ENCODE measurements at regions not wholly inside any gene's neighbourhood (a gene's known extent, or its start where the extent isn't known, plus 50 kb on each side); places are given as distances from the start of the nearest gene placed in this dataset.

DNA sequence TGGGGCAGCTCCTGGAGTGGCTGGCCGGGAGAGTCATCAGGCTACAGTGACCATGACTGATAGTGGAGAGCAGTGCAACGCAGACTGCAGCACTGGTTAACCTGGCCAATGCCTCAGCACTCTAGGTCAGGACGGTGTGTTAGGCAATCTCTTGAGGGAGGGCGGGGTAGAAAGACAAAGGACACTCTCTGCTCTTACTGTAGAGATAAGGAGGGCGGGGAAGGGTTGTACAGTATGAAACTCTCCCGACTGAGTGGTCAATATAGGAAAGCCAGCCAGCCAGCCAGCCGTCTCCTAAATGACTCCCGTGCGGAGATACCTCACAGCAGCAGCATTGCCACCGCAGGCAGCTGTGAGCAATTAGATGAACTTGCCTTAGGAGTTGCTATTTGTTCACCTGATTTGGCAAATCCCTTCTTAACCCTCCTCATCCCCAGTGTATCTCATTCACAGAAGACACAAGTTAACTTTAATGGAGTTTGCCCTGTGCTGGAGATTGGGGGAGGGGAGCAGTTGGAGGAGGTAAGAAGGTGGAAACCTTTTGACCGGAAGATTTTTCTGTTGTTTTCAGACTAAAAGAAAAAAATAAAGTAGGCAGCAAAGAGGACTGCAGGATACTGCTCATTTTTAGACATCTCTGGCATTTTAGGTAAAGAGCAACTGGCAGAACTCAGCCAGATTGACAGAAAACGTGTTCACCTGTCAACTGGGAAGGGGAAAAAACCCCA, 330.5 kb downstream of the HNRNPD start:
- no peak for DNase-seq (ENCODE audit: low read depth in 4 of 4, low spot score in 3 of 4)

DNA sequence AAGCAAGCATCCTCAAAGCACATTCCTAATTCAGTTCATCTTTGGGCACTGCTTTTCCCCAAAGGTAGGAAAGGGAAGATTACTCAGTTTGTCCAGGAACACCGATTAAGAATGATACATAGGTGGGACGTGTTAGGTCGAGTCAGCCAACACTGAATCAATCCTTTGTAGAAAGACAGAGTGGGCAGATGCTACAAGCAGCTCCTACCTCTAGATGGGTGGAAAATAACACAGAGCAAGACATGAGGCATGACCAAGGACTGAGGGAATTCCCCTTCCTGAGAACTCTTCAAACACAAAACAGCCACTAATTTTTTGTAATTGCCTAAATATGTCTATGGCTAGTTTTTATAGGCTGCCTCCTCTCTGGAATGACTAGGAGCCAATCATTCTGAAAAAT, 331.7 kb downstream of the HNRNPD start:
- no peak for DNase-seq (ENCODE audit: low read depth in 4 of 4, low spot score in 3 of 4)

DNA sequence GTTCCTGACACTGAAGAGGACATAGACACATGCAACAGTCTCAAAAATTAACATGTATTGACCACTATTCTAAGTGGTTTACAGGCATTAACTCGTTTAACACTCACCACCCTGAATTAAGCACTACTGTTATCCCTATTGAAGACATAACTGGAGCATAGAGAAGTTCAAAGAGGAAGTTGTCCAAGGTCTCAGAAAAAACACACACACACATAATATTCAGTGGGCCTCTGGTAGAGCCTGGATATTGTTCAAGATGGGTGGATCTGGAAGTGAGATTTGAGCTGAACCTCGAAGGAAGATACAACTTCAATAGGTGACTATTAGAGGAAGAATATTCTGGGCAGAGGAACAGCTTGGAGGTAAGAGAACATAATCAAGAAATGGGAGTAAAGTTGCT, 334.9 kb downstream of the HNRNPD start:
- no peak for DNase-seq (ENCODE audit: low read depth in 4 of 4, low spot score in 3 of 4)

GRCh38 chr4:82036181-82036580, 337.6 kb downstream of the HNRNPD start:
- DNase-seq (ENCODE audit: low read depth in 4 of 4, low spot score in 3 of 4): no peak

- no peak for DNase-seq (ENCODE audit: low read depth in 4 of 4, low spot score in 3 of 4)
These were observed 338.9 kb downstream of the HNRNPD start for GRCh38 chr4:82034878-82035277.

- peak in 1 of 4 donors; percentile 19 for DNase-seq (ENCODE audit: low read depth in 4 of 4, low spot score in 3 of 4)
These were observed 339.9 kb downstream of the HNRNPD start for GRCh38 chr4:82033862-82034261.

DNA sequence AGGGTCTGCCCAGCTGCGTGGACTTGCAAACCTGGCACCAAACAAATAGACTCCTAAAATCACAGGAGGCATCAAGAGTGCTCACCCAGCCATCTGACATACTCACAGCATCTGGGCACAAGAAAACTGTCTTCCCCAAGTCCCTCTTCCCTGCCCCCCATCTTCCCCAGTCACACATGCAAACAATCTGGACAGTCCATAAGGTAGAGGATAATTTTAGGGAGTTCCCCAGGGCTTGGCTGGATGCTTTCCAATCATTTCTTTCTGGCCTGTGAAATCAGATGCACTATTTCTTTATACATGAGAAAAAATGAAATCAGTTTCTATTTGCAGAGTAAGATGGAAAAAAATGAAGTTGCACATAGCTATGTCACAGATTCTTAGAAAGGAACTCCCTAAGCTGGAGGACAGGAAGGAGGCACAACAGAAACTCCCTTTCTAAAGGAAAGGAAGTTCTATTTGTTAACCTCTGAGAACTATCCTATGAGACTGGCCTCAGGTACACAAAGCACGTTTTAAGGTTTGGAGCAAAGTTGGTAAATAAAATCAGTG, 342.3 kb downstream of the HNRNPD start:
- DNase-seq (ENCODE audit: low read depth in 4 of 4, low spot score in 3 of 4): no peak

DNA sequence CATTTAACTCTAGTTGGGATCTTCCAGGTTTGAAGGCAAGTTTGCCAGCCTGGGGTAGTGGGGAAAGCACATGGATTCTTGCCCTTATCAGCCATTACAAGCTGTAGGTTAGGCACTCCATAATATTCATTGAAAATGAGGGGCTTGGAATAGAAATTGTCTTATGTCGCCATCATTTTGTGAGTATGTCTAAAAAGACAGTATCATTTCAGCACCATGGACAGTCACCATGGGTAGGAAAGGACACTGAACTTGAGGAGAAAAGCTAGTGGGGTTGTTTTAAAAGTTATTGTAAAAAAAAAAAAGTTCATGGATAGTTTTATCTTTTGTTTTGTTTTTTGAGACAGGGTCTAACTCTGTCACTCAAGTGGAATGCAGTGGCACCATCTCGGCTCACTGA, 356.1 kb downstream of the HNRNPD start:
- DNase-seq (ENCODE audit: low read depth in 4 of 4, low spot score in 3 of 4): peak; percentile 27 to 56 (median 40)

DNA sequence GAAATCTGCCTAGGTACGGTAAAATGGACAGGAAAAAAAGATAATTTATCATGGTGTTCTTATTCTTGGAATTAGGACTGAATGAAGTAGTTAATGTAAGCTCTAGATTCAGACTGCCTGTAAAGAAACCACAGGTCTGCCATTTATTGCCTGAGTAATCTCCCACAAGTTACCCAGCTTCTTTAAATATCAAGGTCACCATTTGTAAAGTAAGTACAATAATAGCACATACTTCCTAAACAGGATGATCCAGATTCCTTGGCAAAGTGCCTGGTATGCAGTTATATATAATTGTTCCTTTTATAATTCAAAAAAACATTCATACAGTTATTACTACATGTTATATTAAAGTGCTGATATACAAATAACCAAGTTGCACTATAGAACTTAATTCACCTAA, 368.6 kb downstream of the HNRNPD start:
- peak in 1 of 4 donors; percentile 4 for DNase-seq (ENCODE audit: low read depth in 4 of 4, low spot score in 3 of 4)

GRCh38 chr4:81997313-81997712, 376.5 kb downstream of the HNRNPD start:
- no peak for DNase-seq (ENCODE audit: low read depth in 4 of 4, low spot score in 3 of 4)

DNA sequence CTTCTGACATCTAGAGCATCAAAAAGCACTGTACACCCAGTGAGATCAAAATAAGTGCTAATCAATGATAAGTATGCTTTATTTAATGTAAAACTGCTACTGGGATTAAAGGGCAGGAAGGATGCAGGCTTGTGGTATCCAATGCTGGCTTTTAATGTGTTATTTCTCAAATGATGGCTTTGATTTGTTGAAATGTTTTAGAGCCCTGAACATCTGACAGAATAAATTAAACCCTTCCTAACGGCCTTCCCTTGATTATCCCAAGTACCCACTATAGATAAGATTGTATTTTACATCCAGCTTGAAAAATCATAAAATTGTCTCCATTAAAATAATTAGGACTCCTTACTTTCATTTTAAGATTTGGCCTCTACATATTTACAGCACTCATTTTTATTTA, 382.9 kb downstream of the HNRNPD start:
- no peak for DNase-seq (ENCODE audit: low read depth in 4 of 4, low spot score in 3 of 4)

GRCh38 chr4:81990211-81990610, 383.6 kb downstream of the HNRNPD start:
- DNase-seq (ENCODE audit: low read depth in 4 of 4, low spot score in 3 of 4): no peak

GRCh38 chr4:81989202-81989601, 384.6 kb downstream of the HNRNPD start:
- DNase-seq (ENCODE audit: low read depth in 4 of 4, low spot score in 3 of 4): no peak

GRCh38 chr4:81988178-81988577, 385.6 kb downstream of the HNRNPD start:
- DNase-seq (ENCODE audit: low read depth in 4 of 4, low spot score in 3 of 4): no peak

GRCh38 chr4:81984746-81985145, 389.0 kb downstream of the HNRNPD start:
- DNase-seq (ENCODE audit: low read depth in 4 of 4, low spot score in 3 of 4): no peak

- no peak for DNase-seq (ENCODE audit: low read depth in 4 of 4, low spot score in 3 of 4)
These were observed 390.8 kb downstream of the HNRNPD start for GRCh38 chr4:81982846-81983540.

DNA sequence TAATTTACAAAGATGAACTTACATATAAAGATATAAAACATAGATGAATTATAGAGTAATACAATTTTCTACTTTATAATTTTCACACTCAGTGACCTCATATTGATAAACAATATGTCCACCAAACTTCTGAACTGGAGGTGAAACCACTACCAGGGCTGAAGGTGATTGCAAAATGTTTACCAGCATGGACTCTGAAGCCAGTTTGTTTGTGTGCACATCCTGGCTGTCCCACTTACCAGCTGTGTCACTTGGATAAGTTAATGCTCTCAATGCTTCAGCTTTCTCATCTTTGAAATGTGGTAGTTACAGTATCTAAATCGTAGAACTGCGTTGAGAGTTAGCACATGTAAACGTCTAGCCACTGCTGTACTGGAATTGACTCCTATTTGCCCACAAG, 392.6 kb downstream of the HNRNPD start:
- DNase-seq (ENCODE audit: low read depth in 4 of 4, low spot score in 3 of 4): no peak

- DNase-seq (ENCODE audit: low read depth in 4 of 4, low spot score in 3 of 4): no peak
These were observed 399.3 kb downstream of the HNRNPD start for GRCh38 chr4:81974523-81974922.

DNA sequence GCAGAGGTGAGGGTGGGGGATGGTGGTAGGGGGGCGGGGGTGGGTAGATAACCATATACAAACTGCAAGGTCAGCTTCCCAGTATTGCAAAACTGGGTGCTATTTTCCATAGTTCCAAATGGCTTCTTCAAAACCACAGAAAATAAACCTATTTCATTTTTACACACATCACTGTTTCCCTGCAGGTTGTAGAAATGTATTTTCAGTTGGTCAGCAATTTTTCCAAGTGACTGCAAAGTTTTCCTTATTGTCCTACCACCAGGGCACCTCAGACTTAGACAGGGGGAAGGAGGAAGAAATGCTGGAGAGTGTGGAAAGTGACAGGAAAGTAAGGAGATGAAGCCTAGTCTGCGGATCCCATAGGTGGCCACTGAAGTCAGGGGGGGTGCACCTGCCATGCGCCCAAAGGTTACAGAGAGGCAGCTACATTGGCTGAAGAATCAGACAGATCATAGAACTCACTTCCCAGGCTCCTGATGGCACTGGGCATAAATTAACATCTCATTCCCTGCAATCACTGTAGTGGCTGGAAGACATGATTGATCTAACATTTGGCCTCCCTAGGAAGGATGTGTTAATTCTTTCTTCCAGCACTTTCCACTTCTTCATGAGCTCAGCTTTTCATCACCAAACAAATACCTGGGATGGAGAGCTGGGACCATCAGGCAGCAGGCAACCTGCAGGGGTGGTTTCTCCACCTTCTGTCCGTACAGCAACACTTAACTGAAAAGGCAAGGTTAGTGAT, 402.0 kb downstream of the HNRNPD start:
- DNase-seq (ENCODE audit: low read depth in 4 of 4, low spot score in 3 of 4): no peak

- no peak for DNase-seq (ENCODE audit: low read depth in 4 of 4, low spot score in 3 of 4)
These were observed 402.7 kb downstream of the HNRNPD start for GRCh38 chr4:81971061-81971460.

DNA sequence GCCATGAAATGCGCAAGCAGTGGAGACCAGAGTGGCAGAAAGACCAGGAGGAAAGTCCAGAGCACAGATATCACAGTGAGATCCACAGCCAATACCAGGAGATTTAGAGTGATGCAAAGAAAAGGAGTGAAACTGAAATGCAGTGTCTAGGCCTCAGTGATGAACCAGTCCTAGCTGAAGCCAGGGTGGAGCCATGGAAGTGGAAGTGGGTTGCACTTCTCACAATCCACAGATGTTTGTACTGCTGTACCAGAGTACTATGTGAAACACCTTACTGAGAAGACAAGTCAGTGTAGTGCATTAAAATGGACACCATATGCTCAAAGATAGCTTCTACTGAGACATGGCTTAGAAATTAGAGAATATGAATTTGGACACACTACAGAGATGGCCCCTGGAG, 403.3 kb downstream of the HNRNPD start:
- no peak for DNase-seq (ENCODE audit: low read depth in 4 of 4, low spot score in 3 of 4)

All from left renal pelvis (tissue), 4 donors.